Fibroblast of lung (primary cell): ENCODE measurements at regions not wholly inside any gene's neighbourhood (a gene's known extent, or its start where the extent isn't known, plus 50 kb on each side); places are given as distances from the start of the nearest gene placed in this dataset.

ENCODE experiments used
- DNase-seq, 2 donors: peaks; one replicate each; pipeline versions ENCODE4 v3.0.0 to v3.0.0-alpha.2; 2010; ENCODE audit warnings: low read depth in 2 of 2
- H2AFZ ChIP-seq: 2 replicates; pipeline ENCODE4 v1.5.1; 2012; ENCODE audit warnings: low read length, control low read depth, inconsistent platforms
- H3K27ac ChIP-seq: 2 replicates; pipeline ENCODE4 v1.5.1; 2011; ENCODE audit warnings: low read length, control low read depth; ENCODE audit not compliant: insufficient read depth
- H3K27me3 ChIP-seq: 2 replicates; pipeline ENCODE4 v1.5.1; 2011; ENCODE audit warnings: mild to moderate bottlenecking, low read length; ENCODE audit not compliant: control insufficient read depth, insufficient read depth
- H3K36me3 ChIP-seq: 2 replicates; pipeline ENCODE4 v1.5.1; 2011; ENCODE audit warnings: low read length; ENCODE audit not compliant: control insufficient read depth, insufficient read depth
- H3K4me1 ChIP-seq: 2 replicates; pipeline ENCODE4 v1.5.1; 2011; ENCODE audit warnings: low read length; ENCODE audit not compliant: control insufficient read depth, insufficient read depth; ENCODE audit errors: extremely low read depth
- H3K4me2 ChIP-seq: 2 replicates; pipeline ENCODE4 v1.5.1; 2011; ENCODE audit warnings: low read length, control low read depth; ENCODE audit not compliant: insufficient read depth; ENCODE audit errors: extremely low read depth
- H3K4me3 ChIP-seq, 4 experiments: fragments of 200-600 bp in 1 of 4; sonication (generic) in 1 of 4; replicated peaks in 1 of 4; 2 replicates each; pipeline ENCODE4 v1.5.1; 2011 to 2016; ENCODE audit warnings: low read length in 4 of 4, low read depth in 3 of 4, mild to moderate bottlenecking in 3 of 4, control low read depth in 2 of 4, inconsistent platforms in 1 of 4, mixed read lengths in 1 of 4; ENCODE audit not compliant: insufficient read depth in 1 of 4; ENCODE audit errors: control extremely low read depth in 1 of 4
- H3K79me2 ChIP-seq: 2 replicates; pipeline ENCODE4 v1.5.1; 2012; ENCODE audit warnings: mild to moderate bottlenecking, low read length, inconsistent platforms; ENCODE audit not compliant: control insufficient read depth, insufficient read depth
- H3K9ac ChIP-seq: 2 replicates; pipeline ENCODE4 v1.5.1; 2011; ENCODE audit warnings: mild to moderate bottlenecking, low read length, control low read depth; ENCODE audit not compliant: insufficient read depth
- H3K9me3 ChIP-seq: 2 replicates; pipeline ENCODE4 v1.5.1; 2012; ENCODE audit warnings: low read depth, low read length; ENCODE audit not compliant: control insufficient read depth, insufficient read depth
- H4K20me1 ChIP-seq: 2 replicates; pipeline ENCODE4 v1.5.1; 2011; ENCODE audit warnings: low read length; ENCODE audit not compliant: control insufficient read depth, insufficient read depth; ENCODE audit errors: extremely low read depth
- CTCF ChIP-seq, 2 donors: IDR thresholded peaks in 1 of 2; conservative IDR thresholded peaks in 1 of 2; 1 replicate in 1 of 2; 2 replicates in 1 of 2; pipeline ENCODE4 v1.5.1; 2011 to 2012; ENCODE audit warnings: low read length in 2 of 2, control low read depth in 1 of 2, inconsistent platforms in 1 of 2, low read depth in 1 of 2, mild to moderate bottlenecking in 1 of 2
- EZH2 ChIP-seq: IDR thresholded peaks from 2 replicates; pipeline ENCODE4 v1.5.1; 2012; ENCODE audit warnings: low read length, control low read depth, mild to moderate bottlenecking; ENCODE audit errors: missing control alignments

GRCh38 chr2:152284398-152284797, 50.6 kb upstream of the FMNL2 start:
- peak in 1 of 2 donors; percentile 34 for DNase-seq
- TF ChIP-seq CTCF (conservative IDR thresholded peaks at IDR 0.05 in 1 of 2, IDR thresholded peaks at IDR 0.05 in 1 of 2; ENCODE audit: low read depth in 1 of 2, low read length in 2 of 2) (no peak), EZH2 (no peak)

More at GRCh38 chr2:152284398-152284797, 50.6 kb upstream of the FMNL2 start:
- no peak overlapping the region for H3K9ac ChIP-seq
- H3K9me3 ChIP-seq: no peaks in the 10 kb centered on the region
- H4K20me1 ChIP-seq: no peaks in the 10 kb centered on the region
- H3K36me3 ChIP-seq: no peaks in the 10 kb centered on the region
- no peaks in the 10 kb centered on the region for H3K4me1 ChIP-seq
- H3K4me3 ChIP-seq: no peak overlapping the region
- H3K27ac ChIP-seq: no peak overlapping the region
- H3K79me2 ChIP-seq: no peaks in the 10 kb centered on the region
- no peak overlapping the region for H2AFZ ChIP-seq
- H3K4me2 ChIP-seq: no peak overlapping the region
- H3K27me3 ChIP-seq: no peaks in the 10 kb centered on the region
